Glomerular endothelial cell (primary cell): ENCODE measurements at regions not wholly inside any gene's neighbourhood (a gene's known extent, or its start where the extent isn't known, plus 50 kb on each side); places are given as distances from the start of the nearest gene placed in this dataset.

Source experiments
- DNase-seq: peaks from one replicate; pipeline ENCODE4 v3.0.0-alpha.2; 2011; ENCODE audit warnings: low read depth, low spot score; ENCODE audit errors: extremely low read depth

- no peak for DNase-seq
Measured at GRCh38 chr1:83015163-83015562, 983.8 kb downstream of the TTLL7 start.

- DNase-seq, result no peak
Measured at GRCh38 chr1:83012950-83013349, 986.0 kb downstream of the TTLL7 start.

- no peak for DNase-seq
Measured at GRCh38 chr1:83011265-83011664, 987.7 kb downstream of the TTLL7 start.

GRCh38 chr1:83006271-83006670, 992.7 kb downstream of the TTLL7 start:
- no peak for DNase-seq

- no peak for DNase-seq
Measured at GRCh38 chr1:83000286-83000685, 998.6 kb downstream of the TTLL7 start.

GRCh38 chr1:82995951-82996350, 1003.0 kb downstream of the TTLL7 start:
- DNase-seq, result no peak

- no peak for DNase-seq
Measured at GRCh38 chr1:82994616-82995263, 1004.2 kb downstream of the TTLL7 start.

GRCh38 chr1:82991569-82991968, 1007.4 kb downstream of the TTLL7 start:
- DNase-seq, result no peak

GRCh38 chr1:82979593-82980236, 1019.2 kb downstream of the TTLL7 start:
- DNase-seq, result no peak

- no peak for DNase-seq
Measured at GRCh38 chr1:82978461-82979324, 1020.2 kb downstream of the TTLL7 start.

GRCh38 chr1:82972841-82973553, 1025.9 kb downstream of the TTLL7 start:
- DNase-seq, result no peak

- no peak for DNase-seq
Measured at GRCh38 chr1:82969340-82969739, 1029.6 kb downstream of the TTLL7 start.

GRCh38 chr1:82962658-82963057, 1036.3 kb downstream of the TTLL7 start:
- DNase-seq, result no peak

- no peak for DNase-seq
Measured at GRCh38 chr1:82950606-82951200, 1048.2 kb downstream of the TTLL7 start.

GRCh38 chr1:82948386-82948785, 1050.5 kb downstream of the TTLL7 start:
- DNase-seq, result no peak

- DNase-seq, result no peak
Measured at GRCh38 chr1:82947278-82947677, 1051.7 kb downstream of the TTLL7 start.

- DNase-seq, result no peak
Measured at GRCh38 chr1:82946096-82946605, 1052.8 kb downstream of the TTLL7 start.

- DNase-seq, result no peak
Measured at GRCh38 chr1:82944822-82945221, 1054.1 kb downstream of the TTLL7 start.

- no peak for DNase-seq
Measured at GRCh38 chr1:82934074-82934473, 1064.9 kb downstream of the TTLL7 start.

GRCh38 chr1:82932727-82933126, 1066.2 kb downstream of the TTLL7 start:
- no peak for DNase-seq
